H1 (cell line): ENCODE measurements at regions not wholly inside any gene's neighbourhood (a gene's known extent, or its start where the extent isn't known, plus 50 kb on each side); places are given as distances from the start of the nearest gene placed in this dataset.

Source experiments
- CTCF ChIA-PET: fragments of 300-600 bp; sonication (Branson Sonifier 250); formaldehyde crosslinking; loops from one replicate; lab custom pipeline; 2021; ENCODE audit not compliant: partially characterized antibody; lab: Charles Lee
- POLR2A ChIA-PET: fragments of 300-600 bp; sonication (Branson Sonifier 250); formaldehyde crosslinking; loops from one replicate; lab custom pipeline; 2021; ENCODE audit warnings: inconsistent platforms; ENCODE audit not compliant: partially characterized antibody; lab: Charles Lee
- DNase-seq, 2 experiments: peaks; one replicate each; pipeline versions ENCODE4 v3.0.0 to v3.0.0-alpha.2; 2010 to 2022; ENCODE audit warnings: low spot score in 2 of 2, low read depth in 1 of 2, mixed read lengths in 1 of 2
- FAIRE-seq: peaks from 2 replicates; lab custom pipeline; 2011; peaks lifted over from hg19 to GRCh38; lab: Jason Lieb, UNC
- H2AFZ ChIP-seq: 2 replicates; pipeline ENCODE4 v1.8.1; 2012; ENCODE audit warnings: low read length, inconsistent platforms
- H2AK5ac ChIP-seq: 2 replicates; pipeline ENCODE4 v1.6.1; 2013; ENCODE audit warnings: low read depth, low read length
- H2BK120ac ChIP-seq: replicated peaks from 2 replicates; pipeline ENCODE3; 2013; ENCODE audit warnings: low read depth, low read length, inconsistent platforms
- H2BK12ac ChIP-seq: 2 replicates; pipeline ENCODE4 v1.6.1; 2013; ENCODE audit warnings: low read depth, low read length
- H2BK15ac ChIP-seq: 2 replicates; pipeline ENCODE4 v1.6.1; 2013; ENCODE audit warnings: low read length
- H2BK20ac ChIP-seq: 2 replicates; pipeline ENCODE4 v1.6.1; 2013; ENCODE audit warnings: low read length
- H2BK5ac ChIP-seq: 2 replicates; pipeline ENCODE4 v1.6.1; 2013; ENCODE audit warnings: low read depth, low read length
- H3K14ac ChIP-seq: 2 replicates; pipeline ENCODE4 v1.6.1; 2013; ENCODE audit warnings: inconsistent platforms; ENCODE audit not compliant: insufficient read length
- H3K18ac ChIP-seq: 2 replicates; pipeline ENCODE4 v1.6.1; 2013; ENCODE audit warnings: low read length; ENCODE audit errors: extremely low read depth
- H3K23ac ChIP-seq: 2 replicates; pipeline ENCODE4 v1.6.1; 2013; ENCODE audit warnings: inconsistent platforms; ENCODE audit not compliant: insufficient read length
- H3K23me2 ChIP-seq: 2 replicates; pipeline ENCODE4 v1.6.1; 2013; ENCODE audit warnings: low read depth, low read length
- H3K27ac ChIP-seq: 2 replicates; pipeline ENCODE4 v1.6.1; 2011; ENCODE audit warnings: low read depth, low read length, inconsistent platforms
- H3K27me3 ChIP-seq, 4 experiments: replicated peaks in 1 of 4; 1 replicate in 1 of 4; 2 replicates in 3 of 4; pipeline versions ENCODE4 v1.6.1 to v1.8.1; 2011 to 2013; ENCODE audit warnings: low read length in 3 of 4, mild to moderate bottlenecking in 3 of 4, inconsistent platforms in 2 of 4, mixed read lengths in 2 of 4, moderate library complexity in 1 of 4; ENCODE audit not compliant: control insufficient read depth in 3 of 4, insufficient read depth in 3 of 4; ENCODE audit errors: extremely low read depth in 1 of 4
- H3K36me3 ChIP-seq, 4 experiments: 2 replicates each; pipeline versions ENCODE4 v1.6.1 to v1.8.1; 2011 to 2013; ENCODE audit warnings: mild to moderate bottlenecking in 4 of 4, low read length in 3 of 4, moderate library complexity in 2 of 4, control low read depth in 1 of 4, inconsistent platforms in 1 of 4; ENCODE audit not compliant: insufficient read depth in 4 of 4, control insufficient read depth in 2 of 4
- H3K4ac ChIP-seq: replicated peaks from 2 replicates; pipeline ENCODE3; 2013; ENCODE audit warnings: low read length, low read depth, mixed read lengths, inconsistent platforms; ENCODE audit not compliant: insufficient read length
- H3K4me1 ChIP-seq, 4 experiments: replicated peaks in 1 of 4; 1 replicate in 1 of 4; 2 replicates in 3 of 4; pipeline versions ENCODE4 v1.6.1 to v1.8.1; 2011 to 2013; ENCODE audit warnings: low read length in 3 of 4, inconsistent platforms in 2 of 4, mixed read lengths in 1 of 4; ENCODE audit not compliant: insufficient read depth in 4 of 4, control insufficient read depth in 3 of 4
- H3K4me2 ChIP-seq, 2 experiments: 2 replicates each; pipeline versions ENCODE4 v1.6.1 to v1.8.1; 2011 to 2013; ENCODE audit warnings: low read depth in 2 of 2, low read length in 2 of 2, control low read depth in 1 of 2, inconsistent platforms in 1 of 2, mild to moderate bottlenecking in 1 of 2; ENCODE audit not compliant: insufficient read depth in 1 of 2
- H3K4me3 ChIP-seq, 4 experiments: fragments of 200-600, 300-600 bp in 1 of 4; sonication (generic), shearing (Covaris generic), sonication (Bioruptor Twin) in 1 of 4; 2 replicates each; pipeline versions ENCODE4 v1.5.1 to v1.8.1; 2011 to 2016; ENCODE audit warnings: low read length in 4 of 4, low read depth in 3 of 4, control low read depth in 2 of 4, inconsistent platforms in 2 of 4, mild to moderate bottlenecking in 2 of 4, mixed read lengths in 1 of 4, moderate library complexity in 1 of 4; ENCODE audit not compliant: insufficient read depth in 2 of 4; ENCODE audit errors: extremely low read depth in 1 of 4
- H3K56ac ChIP-seq: replicated peaks from 2 replicates; pipeline ENCODE3; 2013; ENCODE audit warnings: low read depth, mild to moderate bottlenecking, mixed read lengths, low read length, inconsistent platforms; ENCODE audit not compliant: insufficient read length
- H3K79me1 ChIP-seq: 2 replicates; pipeline ENCODE4 v1.6.1; 2013; ENCODE audit warnings: low read depth, low read length, control low read depth
- H3K79me2 ChIP-seq, 2 experiments: 2 replicates each; pipeline versions ENCODE4 v1.6.1 to v1.8.1; 2012 to 2013; ENCODE audit warnings: low read length in 2 of 2, mild to moderate bottlenecking in 2 of 2, inconsistent platforms in 1 of 2; ENCODE audit not compliant: insufficient read depth in 2 of 2, control insufficient read depth in 1 of 2
- H3K9ac ChIP-seq, 4 experiments: replicated peaks in 1 of 4; 1 replicate in 1 of 4; 2 replicates in 3 of 4; pipeline versions ENCODE4 v1.6.1 to v1.8.1; 2011 to 2013; ENCODE audit warnings: low read depth in 3 of 4, low read length in 3 of 4, control low read depth in 2 of 4, mild to moderate bottlenecking in 2 of 4, moderate library complexity in 2 of 4, inconsistent platforms in 1 of 4; ENCODE audit errors: extremely low read depth in 1 of 4
- H3K9me3 ChIP-seq, 2 experiments: 2 replicates each; pipeline versions ENCODE4 v1.6.1 to v1.8.1; 2012 to 2013; ENCODE audit warnings: mild to moderate bottlenecking in 2 of 2, moderate library complexity in 2 of 2, control low read depth in 1 of 2, inconsistent platforms in 1 of 2, low read depth in 1 of 2, low read length in 1 of 2, mixed read lengths in 1 of 2; ENCODE audit not compliant: insufficient read depth in 2 of 2
- H4K20me1 ChIP-seq, 2 experiments: replicated peaks in 1 of 2; 2 replicates each; pipeline versions ENCODE3 to v1.8.1; 2011 to 2013; ENCODE audit warnings: inconsistent platforms in 2 of 2, low read length in 2 of 2, mild to moderate bottlenecking in 1 of 2; ENCODE audit not compliant: insufficient read depth in 2 of 2, control insufficient read depth in 1 of 2
- H4K5ac ChIP-seq: 2 replicates; pipeline ENCODE4 v1.6.1; 2013; ENCODE audit warnings: low read length, low read depth, mixed read lengths, inconsistent platforms; ENCODE audit not compliant: insufficient read length
- H4K8ac ChIP-seq: 2 replicates; pipeline ENCODE4 v1.8.0; 2013; ENCODE audit warnings: mild to moderate bottlenecking, moderate library complexity, low read length, inconsistent platforms; ENCODE audit not compliant: insufficient read depth; ENCODE audit errors: extremely low read depth
- H4K91ac ChIP-seq: replicated peaks from 2 replicates; pipeline ENCODE3; 2013; ENCODE audit warnings: low read length, mixed read lengths, inconsistent platforms; ENCODE audit not compliant: insufficient read length
- BCL11A ChIP-seq, 2 experiments: IDR thresholded peaks; one replicate each; pipeline ENCODE4 v1.6.1; 2011; ENCODE audit warnings: low read depth in 2 of 2, low read length in 2 of 2, mild to moderate bottlenecking in 2 of 2
- BRCA1 ChIP-seq: IDR thresholded peaks from 2 replicates; pipeline ENCODE4 v1.6.1; 2012; ENCODE audit warnings: low read depth, low read length, improper control_type of control experiment
- CHD1 ChIP-seq: IDR thresholded peaks from 2 replicates; pipeline ENCODE4 v1.6.1; 2012; ENCODE audit warnings: low read depth, low read length, improper control_type of control experiment
- CTCF ChIP-seq, 3 experiments: IDR thresholded peaks; 1 replicate in 2 of 3; 2 replicates in 1 of 3; pipeline versions ENCODE4 v1.5.1 to v1.6.1; 2011; ENCODE audit warnings: low read length in 3 of 3, mild to moderate bottlenecking in 3 of 3, inconsistent platforms in 2 of 3, low read depth in 1 of 3, moderate library complexity in 1 of 3; ENCODE audit not compliant: insufficient read depth in 1 of 3; ENCODE audit errors: control extremely low read depth in 1 of 3
- EGR1 ChIP-seq: IDR thresholded peaks from 2 replicates; pipeline ENCODE4 v1.6.1; 2011; ENCODE audit warnings: low read depth, low read length, borderline replicate concordance
- EZH2 ChIP-seq: fragments of 200-600 bp; sonication (generic); IDR thresholded peaks from 2 replicates; pipeline ENCODE4 v1.7.1; 2012; ENCODE audit warnings: low read depth, mild to moderate bottlenecking, moderate library complexity, low read length, inconsistent platforms; ENCODE audit not compliant: severe bottlenecking
- HDAC6 ChIP-seq: IDR thresholded peaks from one replicate; pipeline ENCODE4 v1.7.1; 2012; ENCODE audit warnings: low read depth, mild to moderate bottlenecking, inconsistent platforms, low read length, moderate library complexity
- MAX ChIP-seq: IDR thresholded peaks from 2 replicates; pipeline ENCODE4 v1.6.1; 2012; ENCODE audit warnings: inconsistent platforms
- NANOG ChIP-seq: IDR thresholded peaks from 2 replicates; pipeline ENCODE4 v1.6.1; 2011; ENCODE audit warnings: low read length, low read depth, mild to moderate bottlenecking, inconsistent platforms; ENCODE audit not compliant: insufficient read depth, poor library complexity, severe bottlenecking
- RAD21 ChIP-seq, 2 experiments: IDR thresholded peaks in 1 of 2; conservative IDR thresholded peaks in 1 of 2; 2 replicates each; pipeline ENCODE4 v1.6.1; 2011; ENCODE audit warnings: low read depth in 2 of 2, low read length in 2 of 2, improper control_type of control experiment in 1 of 2, inconsistent platforms in 1 of 2, mild to moderate bottlenecking in 1 of 2, moderate library complexity in 1 of 2
- RFX5 ChIP-seq: IDR thresholded peaks from 2 replicates; pipeline ENCODE4 v1.6.1; 2011; ENCODE audit warnings: low read depth, low read length, improper control_type of control experiment, borderline replicate concordance
- SIRT6 ChIP-seq: IDR thresholded peaks from one replicate; pipeline ENCODE4 v1.7.1; 2012; ENCODE audit warnings: low read length, inconsistent platforms
- WGBS, 2 experiments: shearing (Covaris generic) in 1 of 2; methylation state at CpG; one replicate each; pipeline versions ENCODE4 v1.1.6 to v1.1.7; 2013 to 2015; ENCODE audit warnings: low lambda C conversion rate in 2 of 2, mixed read lengths in 2 of 2, inconsistent platforms in 1 of 2, low coverage in 1 of 2, missing lambda C conversion rate in 1 of 2; ENCODE audit not compliant: insufficient replicate concordance in 2 of 2, insufficient coverage in 1 of 2, insufficient read length in 1 of 2; ENCODE audit errors: extremely low coverage in 1 of 2, missing lambda C conversion rate in 1 of 2; 5-methylcytosine and 5-hydroxymethylcytosine counted together

DNA sequence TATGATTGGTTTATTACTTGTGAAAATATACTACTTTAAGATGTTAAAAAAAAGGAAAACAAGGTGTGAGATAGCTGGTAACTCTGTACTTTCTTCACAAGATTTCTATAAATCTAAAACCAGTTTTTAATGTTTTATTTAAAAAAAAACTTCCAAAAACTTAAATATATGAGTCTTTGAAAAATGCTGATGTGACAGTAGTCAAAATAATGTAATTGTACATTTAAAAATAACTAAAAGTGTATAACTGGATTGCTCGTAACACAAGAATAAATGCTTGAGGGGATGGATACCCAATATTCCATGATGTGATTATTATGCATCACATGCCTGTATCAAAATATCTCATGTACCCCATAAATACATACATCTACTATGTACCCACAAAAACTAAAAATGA, 464.9 kb downstream of the NYAP2 start:
- Histone ChIP-seq H3K18ac (no peak overlapping the region), H3K23ac (no peak overlapping the region), H4K5ac (no peak overlapping the region), H2BK20ac (no peak overlapping the region), H2BK15ac (no peak overlapping the region), H3K56ac (no peak overlapping the region), H3K79me1 (no peaks in the 10 kb centered on the region), H3K79me2 (no peaks in the 10 kb centered on the region), H3K14ac (no peak overlapping the region), H3K4me3 (no peak overlapping the region), H3K9me3 (no peaks in the 10 kb centered on the region), H3K23me2 (no peaks in the 10 kb centered on the region), H4K20me1 (no peaks in the 10 kb centered on the region), H3K4me2 (no peak overlapping the region), H3K4ac (no peak overlapping the region), H3K27ac (no peak overlapping the region), H2BK12ac (no peak overlapping the region), H2AK5ac (no peak overlapping the region), H2AFZ (no peak overlapping the region), H3K36me3 (no peaks in the 10 kb centered on the region), H4K91ac (no peak overlapping the region), H2BK5ac (no peak overlapping the region), H3K9ac (no peak overlapping the region), H2BK120ac (no peak overlapping the region), H3K27me3 (peaks cover 0 to 1% (median 0%) of the 10 kb centered on the region in 4 experiments; a peak in 1 of 7 replicates), H3K4me1 (no peaks in the 10 kb centered on the region), H4K8ac (no peak overlapping the region)
- ChIA-PET POLR2A (no interaction called here), CTCF (no interaction called here)
- no peak for FAIRE-seq
- DNase-seq = no peak
- WGBS, 2 experiments = 90% methylated on average over 1 of the region's 1 CpG; no CpG with 5 or more reads in 1 of the 2 experiments
- no peak for TF ChIP-seq RAD21 (IDR thresholded peaks at IDR 0.05 in 1 of 2, conservative IDR thresholded peaks at IDR 0.05 in 1 of 2; ENCODE audit: low read depth in 2 of 2, low read length in 2 of 2)
- no peak for TF ChIP-seq BCL11A (IDR thresholded peaks at IDR 0.05; ENCODE audit: low read depth in 2 of 2, low read length in 2 of 2)
- TF ChIP-seq EZH2 = no peak
- no peak for TF ChIP-seq BRCA1
- TF ChIP-seq RFX5 = no peak
- no peak for TF ChIP-seq SIRT6
- TF ChIP-seq CTCF (IDR thresholded peaks at IDR 0.05; ENCODE audit: control extremely low read depth in 1 of 3, insufficient read depth in 1 of 3, low read depth in 1 of 3, low read length in 3 of 3) = no peak
- no peak for TF ChIP-seq MAX
- TF ChIP-seq NANOG = no peak
- no peak for TF ChIP-seq HDAC6
- no peak for TF ChIP-seq CHD1
- no peak for TF ChIP-seq EGR1
